Neural cell (in vitro differentiated cells): ENCODE measurements at regions not wholly inside any gene's neighbourhood (a gene's known extent, or its start where the extent isn't known, plus 50 kb on each side); places are given as distances from the start of the nearest gene placed in this dataset.

Experiments
- EP300 ChIP-seq: fragments of 450-650 bp; conservative IDR thresholded peaks from 2 replicates; pipeline ENCODE4 v1.6.1; 2014; ENCODE audit warnings: antibody characterized with exemption, mild to moderate bottlenecking, moderate library complexity; ENCODE audit not compliant: poor library complexity, severe bottlenecking
- EZH2 ChIP-seq: fragments of 200-600, 300-800 bp; shearing (Covaris generic), sonication (generic); IDR thresholded peaks from 2 replicates; pipeline ENCODE4 v1.6.1; 2014; ENCODE audit warnings: antibody characterized with exemption, low read length, borderline replicate concordance, mild to moderate bottlenecking; ENCODE audit not compliant: insufficient read depth, poor library complexity, severe bottlenecking
- MXI1 ChIP-seq: fragments of 450-650 bp; conservative IDR thresholded peaks from 2 replicates; pipeline ENCODE4 v1.6.1; 2014; ENCODE audit warnings: antibody characterized with exemption, mild to moderate bottlenecking; ENCODE audit not compliant: poor library complexity, severe bottlenecking
- POLR2AphosphoS5 ChIP-seq: IDR thresholded peaks from 2 replicates; pipeline ENCODE4 v1.6.1; 2012
- RAD21 ChIP-seq: fragments of 450-650 bp; conservative IDR thresholded peaks from 2 replicates; pipeline ENCODE4 v1.6.1; 2014; ENCODE audit warnings: antibody characterized with exemption, mild to moderate bottlenecking, moderate library complexity
- SMC3 ChIP-seq: fragments of 450-650 bp; conservative IDR thresholded peaks from 2 replicates; pipeline ENCODE4 v1.6.1; 2014; ENCODE audit warnings: antibody characterized with exemption, mild to moderate bottlenecking, moderate library complexity; ENCODE audit not compliant: poor library complexity
- TAF1 ChIP-seq: IDR thresholded peaks from 2 replicates; pipeline ENCODE4 v1.6.1; 2012; ENCODE audit warnings: low read depth
- TF ChIP-seq, protein P1 (sequence below): fragments of 450-650 bp; IDR thresholded peaks from 2 replicates; pipeline ENCODE4 v1.5.1; 2014; ENCODE audit warnings: antibody characterized with exemption, mild to moderate bottlenecking, moderate library complexity; ENCODE audit not compliant: poor library complexity, severe bottlenecking
- TF ChIP-seq, protein P2 (sequence below): IDR thresholded peaks from 2 replicates; pipeline ENCODE4 v1.6.1; 2012; ENCODE audit warnings: borderline replicate concordance

DNA sequence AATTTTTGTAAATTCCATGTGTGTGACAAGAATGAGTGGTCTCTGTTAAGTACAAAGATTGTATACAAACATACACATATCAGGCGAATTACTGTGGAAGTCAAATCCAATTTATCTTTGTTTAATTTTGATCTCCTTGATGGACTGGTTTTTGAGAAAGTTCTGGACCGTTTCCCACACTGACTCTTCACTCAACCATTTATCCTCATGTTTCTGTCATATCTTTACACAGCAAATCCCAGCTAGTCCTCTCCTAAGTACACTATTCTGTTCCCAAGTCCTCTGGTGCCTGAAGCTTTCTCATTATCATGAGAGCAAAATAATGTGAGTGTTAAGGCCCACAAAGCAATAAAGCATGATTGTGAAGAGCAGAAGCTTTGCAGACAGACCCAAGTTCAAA is 189.9 kb downstream of the WNT5A start:
- TF ChIP-seq, protein P1, sequence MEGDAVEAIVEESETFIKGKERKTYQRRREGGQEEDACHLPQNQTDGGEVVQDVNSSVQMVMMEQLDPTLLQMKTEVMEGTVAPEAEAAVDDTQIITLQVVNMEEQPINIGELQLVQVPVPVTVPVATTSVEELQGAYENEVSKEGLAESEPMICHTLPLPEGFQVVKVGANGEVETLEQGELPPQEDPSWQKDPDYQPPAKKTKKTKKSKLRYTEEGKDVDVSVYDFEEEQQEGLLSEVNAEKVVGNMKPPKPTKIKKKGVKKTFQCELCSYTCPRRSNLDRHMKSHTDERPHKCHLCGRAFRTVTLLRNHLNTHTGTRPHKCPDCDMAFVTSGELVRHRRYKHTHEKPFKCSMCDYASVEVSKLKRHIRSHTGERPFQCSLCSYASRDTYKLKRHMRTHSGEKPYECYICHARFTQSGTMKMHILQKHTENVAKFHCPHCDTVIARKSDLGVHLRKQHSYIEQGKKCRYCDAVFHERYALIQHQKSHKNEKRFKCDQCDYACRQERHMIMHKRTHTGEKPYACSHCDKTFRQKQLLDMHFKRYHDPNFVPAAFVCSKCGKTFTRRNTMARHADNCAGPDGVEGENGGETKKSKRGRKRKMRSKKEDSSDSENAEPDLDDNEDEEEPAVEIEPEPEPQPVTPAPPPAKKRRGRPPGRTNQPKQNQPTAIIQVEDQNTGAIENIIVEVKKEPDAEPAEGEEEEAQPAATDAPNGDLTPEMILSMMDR: no peak
- TF ChIP-seq EP300 (no peak), EZH2 (no peak), POLR2AphosphoS5 (no peak), SMC3 (no peak), TAF1 (no peak), MXI1 (no peak), RAD21 (no peak)
- TF ChIP-seq, protein P2, sequence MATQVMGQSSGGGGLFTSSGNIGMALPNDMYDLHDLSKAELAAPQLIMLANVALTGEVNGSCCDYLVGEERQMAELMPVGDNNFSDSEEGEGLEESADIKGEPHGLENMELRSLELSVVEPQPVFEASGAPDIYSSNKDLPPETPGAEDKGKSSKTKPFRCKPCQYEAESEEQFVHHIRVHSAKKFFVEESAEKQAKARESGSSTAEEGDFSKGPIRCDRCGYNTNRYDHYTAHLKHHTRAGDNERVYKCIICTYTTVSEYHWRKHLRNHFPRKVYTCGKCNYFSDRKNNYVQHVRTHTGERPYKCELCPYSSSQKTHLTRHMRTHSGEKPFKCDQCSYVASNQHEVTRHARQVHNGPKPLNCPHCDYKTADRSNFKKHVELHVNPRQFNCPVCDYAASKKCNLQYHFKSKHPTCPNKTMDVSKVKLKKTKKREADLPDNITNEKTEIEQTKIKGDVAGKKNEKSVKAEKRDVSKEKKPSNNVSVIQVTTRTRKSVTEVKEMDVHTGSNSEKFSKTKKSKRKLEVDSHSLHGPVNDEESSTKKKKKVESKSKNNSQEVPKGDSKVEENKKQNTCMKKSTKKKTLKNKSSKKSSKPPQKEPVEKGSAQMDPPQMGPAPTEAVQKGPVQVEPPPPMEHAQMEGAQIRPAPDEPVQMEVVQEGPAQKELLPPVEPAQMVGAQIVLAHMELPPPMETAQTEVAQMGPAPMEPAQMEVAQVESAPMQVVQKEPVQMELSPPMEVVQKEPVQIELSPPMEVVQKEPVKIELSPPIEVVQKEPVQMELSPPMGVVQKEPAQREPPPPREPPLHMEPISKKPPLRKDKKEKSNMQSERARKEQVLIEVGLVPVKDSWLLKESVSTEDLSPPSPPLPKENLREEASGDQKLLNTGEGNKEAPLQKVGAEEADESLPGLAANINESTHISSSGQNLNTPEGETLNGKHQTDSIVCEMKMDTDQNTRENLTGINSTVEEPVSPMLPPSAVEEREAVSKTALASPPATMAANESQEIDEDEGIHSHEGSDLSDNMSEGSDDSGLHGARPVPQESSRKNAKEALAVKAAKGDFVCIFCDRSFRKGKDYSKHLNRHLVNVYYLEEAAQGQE: no peak
